ENCODE measurements at regions not wholly inside any gene's neighbourhood (a gene's known extent, or its start where the extent isn't known, plus 50 kb on each side); places are given as distances from the start of the nearest gene placed in this dataset.

DNA sequence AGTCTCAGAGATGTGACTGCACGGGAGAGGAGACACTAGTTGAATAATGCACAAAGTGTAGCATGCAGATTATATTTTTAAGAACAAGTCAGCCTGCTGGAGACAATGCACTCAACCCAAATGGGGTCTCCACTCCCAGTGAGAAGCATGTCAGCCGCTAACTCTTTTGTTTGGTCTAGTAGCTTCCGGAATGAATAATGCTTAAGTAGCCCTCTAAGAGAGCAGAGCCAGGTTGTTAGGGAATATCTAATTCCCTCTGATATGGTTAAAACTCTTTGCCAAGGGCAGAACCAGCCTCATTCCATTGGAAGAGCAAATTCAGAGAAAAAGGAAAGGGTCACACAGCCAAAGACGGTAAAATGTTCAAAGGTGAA, 80.4 kb downstream of the DAD1 start:
- TF ChIP-seq, protein P1, sequence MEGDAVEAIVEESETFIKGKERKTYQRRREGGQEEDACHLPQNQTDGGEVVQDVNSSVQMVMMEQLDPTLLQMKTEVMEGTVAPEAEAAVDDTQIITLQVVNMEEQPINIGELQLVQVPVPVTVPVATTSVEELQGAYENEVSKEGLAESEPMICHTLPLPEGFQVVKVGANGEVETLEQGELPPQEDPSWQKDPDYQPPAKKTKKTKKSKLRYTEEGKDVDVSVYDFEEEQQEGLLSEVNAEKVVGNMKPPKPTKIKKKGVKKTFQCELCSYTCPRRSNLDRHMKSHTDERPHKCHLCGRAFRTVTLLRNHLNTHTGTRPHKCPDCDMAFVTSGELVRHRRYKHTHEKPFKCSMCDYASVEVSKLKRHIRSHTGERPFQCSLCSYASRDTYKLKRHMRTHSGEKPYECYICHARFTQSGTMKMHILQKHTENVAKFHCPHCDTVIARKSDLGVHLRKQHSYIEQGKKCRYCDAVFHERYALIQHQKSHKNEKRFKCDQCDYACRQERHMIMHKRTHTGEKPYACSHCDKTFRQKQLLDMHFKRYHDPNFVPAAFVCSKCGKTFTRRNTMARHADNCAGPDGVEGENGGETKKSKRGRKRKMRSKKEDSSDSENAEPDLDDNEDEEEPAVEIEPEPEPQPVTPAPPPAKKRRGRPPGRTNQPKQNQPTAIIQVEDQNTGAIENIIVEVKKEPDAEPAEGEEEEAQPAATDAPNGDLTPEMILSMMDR (IDR thresholded peaks at IDR 0.05; ENCODE audit: control insufficient read depth, insufficient read depth, low read depth, low read length, missing control alignments) = no peak
- DNase-seq (ENCODE audit: low read depth) = no peak
- H3K4me3 ChIP-seq (ENCODE audit: control insufficient read depth, low read depth, low read length) = no peak overlapping the region

- no peak overlapping the region for H3K4me3 ChIP-seq (ENCODE audit: control insufficient read depth, low read depth, low read length)
- DNase-seq (ENCODE audit: low read depth) = no peak
- TF ChIP-seq, protein P1 (IDR thresholded peaks at IDR 0.05; ENCODE audit: control insufficient read depth, insufficient read depth, low read depth, low read length, missing control alignments) = no peak
Observed at GRCh38 chr14:22508150-22508457, 80.9 kb downstream of the DAD1 start.

- TF ChIP-seq, protein P1 (IDR thresholded peaks at IDR 0.05; ENCODE audit: control insufficient read depth, insufficient read depth, low read depth, low read length, missing control alignments) = no peak
- H3K4me3 ChIP-seq (ENCODE audit: control insufficient read depth, low read depth, low read length) = no peak overlapping the region
- no peak for DNase-seq (ENCODE audit: low read depth)
Observed at GRCh38 chr14:22506778-22507351, 82.2 kb downstream of the DAD1 start.

- no peak overlapping the region for H3K4me3 ChIP-seq (ENCODE audit: control insufficient read depth, low read depth, low read length)
- TF ChIP-seq, protein P1 (IDR thresholded peaks at IDR 0.05; ENCODE audit: control insufficient read depth, insufficient read depth, low read depth, low read length, missing control alignments) = no peak
- DNase-seq (ENCODE audit: low read depth) = no peak
Observed at GRCh38 chr14:22506378-22506710, 82.7 kb downstream of the DAD1 start.

- TF ChIP-seq, protein P1 (IDR thresholded peaks at IDR 0.05; ENCODE audit: control insufficient read depth, insufficient read depth, low read depth, low read length, missing control alignments) = no peak
- H3K4me3 ChIP-seq (ENCODE audit: control insufficient read depth, low read depth, low read length) = no peak overlapping the region
- no peak for DNase-seq (ENCODE audit: low read depth)
Observed at GRCh38 chr14:22505697-22506377, 83.2 kb downstream of the DAD1 start.

GRCh38 chr14:22505309-22505696, 83.7 kb downstream of the DAD1 start:
- TF ChIP-seq, protein P1 (IDR thresholded peaks at IDR 0.05; ENCODE audit: control insufficient read depth, insufficient read depth, low read depth, low read length, missing control alignments) = no peak
- no peak for DNase-seq (ENCODE audit: low read depth)
- no peak overlapping the region for H3K4me3 ChIP-seq (ENCODE audit: control insufficient read depth, low read depth, low read length)

Data from AG09309 (cell line).